ENCODE measurements at regions not wholly inside any gene's neighbourhood (a gene's known extent, or its start where the extent isn't known, plus 50 kb on each side); places are given as distances from the start of the nearest gene placed in this dataset.

DNA sequence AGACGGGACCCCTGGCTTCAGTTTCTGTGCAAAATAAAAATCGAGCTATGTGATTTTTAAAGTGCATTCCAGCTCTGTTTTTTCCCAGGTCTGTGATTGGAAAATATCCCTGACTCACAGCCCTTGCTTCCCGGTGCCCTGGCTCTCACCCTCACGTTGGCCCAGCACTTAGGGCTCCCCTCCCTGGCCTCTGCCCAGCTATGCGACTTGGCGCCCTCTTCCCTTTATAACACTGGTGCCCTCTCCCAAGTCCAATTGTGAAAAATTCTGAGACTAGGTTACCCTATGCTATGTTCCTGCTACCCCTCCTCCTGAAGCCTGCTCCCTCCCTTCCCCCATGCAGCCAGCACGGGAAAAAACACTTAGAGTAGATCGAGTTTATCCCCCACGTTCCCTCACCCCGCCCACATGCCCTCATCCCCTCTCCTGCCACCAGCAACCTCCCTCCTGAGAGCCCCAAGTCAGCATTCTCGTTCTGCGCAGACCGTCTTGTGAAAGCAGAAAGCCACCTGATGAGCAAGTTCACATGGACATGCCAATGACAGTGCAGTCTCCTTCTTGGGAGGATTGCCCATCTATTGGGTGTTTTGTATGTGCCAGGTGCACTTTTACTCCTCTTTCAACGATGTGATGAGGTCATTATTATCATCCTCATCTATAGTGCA is 228.8 kb downstream of the VAPA start:
- DNase-seq (ENCODE audit: low spot score) = no peak
- TF ChIP-seq, protein P1, sequence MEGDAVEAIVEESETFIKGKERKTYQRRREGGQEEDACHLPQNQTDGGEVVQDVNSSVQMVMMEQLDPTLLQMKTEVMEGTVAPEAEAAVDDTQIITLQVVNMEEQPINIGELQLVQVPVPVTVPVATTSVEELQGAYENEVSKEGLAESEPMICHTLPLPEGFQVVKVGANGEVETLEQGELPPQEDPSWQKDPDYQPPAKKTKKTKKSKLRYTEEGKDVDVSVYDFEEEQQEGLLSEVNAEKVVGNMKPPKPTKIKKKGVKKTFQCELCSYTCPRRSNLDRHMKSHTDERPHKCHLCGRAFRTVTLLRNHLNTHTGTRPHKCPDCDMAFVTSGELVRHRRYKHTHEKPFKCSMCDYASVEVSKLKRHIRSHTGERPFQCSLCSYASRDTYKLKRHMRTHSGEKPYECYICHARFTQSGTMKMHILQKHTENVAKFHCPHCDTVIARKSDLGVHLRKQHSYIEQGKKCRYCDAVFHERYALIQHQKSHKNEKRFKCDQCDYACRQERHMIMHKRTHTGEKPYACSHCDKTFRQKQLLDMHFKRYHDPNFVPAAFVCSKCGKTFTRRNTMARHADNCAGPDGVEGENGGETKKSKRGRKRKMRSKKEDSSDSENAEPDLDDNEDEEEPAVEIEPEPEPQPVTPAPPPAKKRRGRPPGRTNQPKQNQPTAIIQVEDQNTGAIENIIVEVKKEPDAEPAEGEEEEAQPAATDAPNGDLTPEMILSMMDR (IDR thresholded peaks at IDR 0.05) = no peak
- peak; percentile 58 for ATAC-seq (ENCODE audit: low FRiP score)

DNA sequence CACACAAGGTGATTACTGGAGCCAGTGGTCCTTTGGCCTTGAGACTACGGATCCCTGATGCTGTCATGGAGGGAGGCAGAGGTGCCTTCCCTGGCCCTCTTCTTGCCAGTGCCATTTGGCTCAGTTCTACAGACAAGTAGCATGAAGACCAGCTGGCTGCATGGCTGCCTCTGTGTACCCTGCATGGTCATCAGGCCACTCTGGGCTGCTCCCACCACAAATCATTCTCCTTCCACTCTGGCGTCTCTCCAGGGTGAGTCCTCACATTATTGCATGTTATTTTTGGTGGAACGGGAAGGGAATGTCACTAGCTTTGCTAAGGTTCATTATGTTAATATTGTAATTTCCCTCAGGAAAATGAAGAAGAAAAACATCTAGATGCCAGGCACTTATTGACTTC is 229.8 kb downstream of the VAPA start:
- DNase-seq (ENCODE audit: low spot score) (no peak), ATAC-seq (ENCODE audit: low FRiP score) (no peak)
- TF ChIP-seq, protein P1 (IDR thresholded peaks at IDR 0.05) = no peak

DNA sequence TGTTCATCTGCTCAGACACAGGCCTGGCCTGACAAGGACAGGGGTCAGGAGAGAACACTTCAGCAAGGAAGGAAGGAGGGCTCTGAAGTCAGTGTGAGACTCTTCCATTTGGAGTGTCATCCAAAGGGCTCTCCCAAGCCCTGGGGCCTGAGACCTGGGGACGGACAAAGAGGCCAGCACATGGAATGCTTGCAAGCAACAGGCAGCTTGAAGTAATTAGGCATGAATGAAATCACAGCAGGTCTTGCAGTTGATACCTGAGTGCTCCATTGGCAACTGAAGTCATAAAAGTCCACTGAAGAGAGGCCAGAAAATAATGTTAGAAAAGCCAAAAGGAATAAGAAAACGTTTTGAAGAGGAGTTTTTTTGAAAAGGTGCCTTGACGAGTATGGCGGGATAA is 231.7 kb downstream of the VAPA start:
- ATAC-seq (ENCODE audit: low FRiP score) = no peak
- TF ChIP-seq, protein P1 (IDR thresholded peaks at IDR 0.05) = no peak
- no peak for DNase-seq (ENCODE audit: low spot score)

GRCh38 chr18:10147226-10147625 is 233.4 kb downstream of the VAPA start:
- no peak for ATAC-seq (ENCODE audit: low FRiP score)
- TF ChIP-seq, protein P1 (IDR thresholded peaks at IDR 0.05) = no peak
- no peak for DNase-seq (ENCODE audit: low spot score)

DNA sequence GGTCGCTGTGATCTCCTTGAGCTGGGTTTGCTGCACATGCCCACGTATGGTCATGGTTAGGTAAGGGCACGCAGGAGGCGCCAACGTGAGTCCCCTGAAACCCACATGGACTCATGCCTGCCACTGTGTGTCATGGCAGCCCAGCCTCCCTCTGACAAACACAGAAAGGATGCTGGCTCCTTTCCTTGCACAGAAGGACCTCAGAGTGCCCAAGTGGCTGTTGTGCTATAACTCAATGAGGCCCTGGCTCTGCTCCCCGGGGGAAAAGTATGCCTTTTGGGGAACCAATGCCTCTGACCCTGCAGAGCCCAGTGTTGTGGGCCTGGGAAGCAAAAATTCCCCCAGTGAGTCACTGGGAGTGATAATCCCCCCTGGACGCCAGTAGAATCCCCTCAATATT is 233.9 kb downstream of the VAPA start:
- ATAC-seq (ENCODE audit: low FRiP score) (no peak), DNase-seq (ENCODE audit: low spot score) (no peak)
- TF ChIP-seq, protein P1 (IDR thresholded peaks at IDR 0.05) = no peak

GRCh38 chr18:10148189-10148929 is 234.5 kb downstream of the VAPA start:
- DNase-seq (ENCODE audit: low spot score) (no peak), ATAC-seq (ENCODE audit: low FRiP score) (no peak)

More at GRCh38 chr18:10148189-10148929, 234.5 kb downstream of the VAPA start:
- TF ChIP-seq, protein P1 (IDR thresholded peaks at IDR 0.05) = no peak
